ENCODE measurements at regions not wholly inside any gene's neighbourhood (a gene's known extent, or its start where the extent isn't known, plus 50 kb on each side); places are given as distances from the start of the nearest gene placed in this dataset.

- TF ChIP-seq CTCF (conservative IDR thresholded peaks at IDR 0.05; ENCODE audit: low read depth in 2 of 2) (no peak), STAT1 (IDR thresholded peaks at IDR 0.05; ENCODE audit: unreplicated experiment) (no peak), CREB1 (CRISPR knock-in tag; IDR thresholded peaks at IDR 0.05; ENCODE audit: low read depth) (no peak)
These were observed 265.7 kb upstream of the SRRM4 start (continued) for GRCh38 chr12:118715647-118716046.

GRCh38 chr12:118727196-118727978 lies 254.0 kb upstream of the SRRM4 start:
- no peak overlapping the region for H3K27ac ChIP-seq (ENCODE audit: low read depth)
- no peak overlapping the region for H3K4me3 ChIP-seq
- no peaks in the 10 kb centered on the region for H3K4me1 ChIP-seq (ENCODE audit: insufficient read depth)
- ATAC-seq (no peak), DNase-seq (ENCODE audit: low spot score) (no peak)
- H3K27me3 ChIP-seq (ENCODE audit: insufficient read depth) = no peaks in the 10 kb centered on the region
- H3K36me3 ChIP-seq (ENCODE audit: insufficient read depth) = no peaks in the 10 kb centered on the region
- 0 out of 3 replicates have a peak, but pooled peaks cover 3% of the 10 kb centered on the region for H3K36me3 Mint-ChIP-seq (ENCODE audit: low read depth)
- H3K4me3 Mint-ChIP-seq = no peak overlapping the region
- H3K27ac Mint-ChIP-seq = no peak overlapping the region
- no peak overlapping the region for H2AFZ ChIP-seq
- no peaks in the 10 kb centered on the region for H3K27me3 Mint-ChIP-seq (ENCODE audit: insufficient read depth, low read depth, poor library complexity)
- no peak overlapping the region for H3K4me2 ChIP-seq
- H3K9me2 ChIP-seq (ENCODE audit: insufficient read depth) = no peaks in the 10 kb centered on the region; the same call in 1 of the 2 replicates
- H3K9me3 Mint-ChIP-seq = peaks cover 22% of the 10 kb centered on the region
- H3K79me2 ChIP-seq (replicated peaks; ENCODE audit: insufficient read depth) = no peaks in the 10 kb centered on the region
- H4K20me1 ChIP-seq (replicated peaks; ENCODE audit: insufficient read depth) = no peaks in the 10 kb centered on the region
- H3F3A ChIP-seq (replicated peaks; ENCODE audit: low read depth) = no peaks in the 10 kb centered on the region
- no peaks in the 10 kb centered on the region for H3K4me1 Mint-ChIP-seq
- no peak for TF ChIP-seq POLR2AphosphoS5 (IDR thresholded peaks at IDR 0.05; ENCODE audit: low read depth)
- no peak for TF ChIP-seq STAT1 (IDR thresholded peaks at IDR 0.05; ENCODE audit: unreplicated experiment)
- TF ChIP-seq CTCF (conservative IDR thresholded peaks at IDR 0.05; ENCODE audit: low read depth in 2 of 2) = no peak
- TF ChIP-seq ZNF462 (CRISPR knock-in tag; IDR thresholded peaks at IDR 0.05) = no peak
- no peak for TF ChIP-seq CREB1 (CRISPR knock-in tag; IDR thresholded peaks at IDR 0.05; ENCODE audit: low read depth)
- TF ChIP-seq EZH2phosphoT487 (IDR thresholded peaks at IDR 0.05; ENCODE audit: unreplicated experiment) = no peak
- no peak for TF ChIP-seq ZNF114 (CRISPR knock-in tag; IDR thresholded peaks at IDR 0.05)
- TF ChIP-seq REST (IDR thresholded peaks at IDR 0.05; ENCODE audit: unreplicated experiment) = no peak
- no peak for TF ChIP-seq EZH2 (IDR thresholded peaks at IDR 0.05; ENCODE audit: low read depth, unreplicated experiment)
- TF ChIP-seq ZNF331 (CRISPR knock-in tag; IDR thresholded peaks at IDR 0.05; ENCODE audit: low read depth) = no peak

Data from GM23338 (cell line).